GM03348 (cell line): ENCODE measurements at regions not wholly inside any gene's neighbourhood (a gene's known extent, or its start where the extent isn't known, plus 50 kb on each side); places are given as distances from the start of the nearest gene placed in this dataset.
"Not testable (repeated sequence)": the region's sequence is repeated elsewhere in the genome, so short reads cannot be mapped to it uniquely, and the experiment has no call there.

Experiments
- DNase-seq: peaks from one replicate; pipeline ENCODE4 v3.0.0; 2012; ENCODE audit warnings: low spot score

GRCh38 chr9:117938896-117939295, 234.7 kb downstream of the TLR4 start:
- DNase-seq: no peak

- not testable (repeated sequence) for DNase-seq
Observed at GRCh38 chr9:117944750-117945149, 240.5 kb downstream of the TLR4 start.

- no peak for DNase-seq
Observed at GRCh38 chr9:117945286-117945685, 241.1 kb downstream of the TLR4 start.

DNA sequence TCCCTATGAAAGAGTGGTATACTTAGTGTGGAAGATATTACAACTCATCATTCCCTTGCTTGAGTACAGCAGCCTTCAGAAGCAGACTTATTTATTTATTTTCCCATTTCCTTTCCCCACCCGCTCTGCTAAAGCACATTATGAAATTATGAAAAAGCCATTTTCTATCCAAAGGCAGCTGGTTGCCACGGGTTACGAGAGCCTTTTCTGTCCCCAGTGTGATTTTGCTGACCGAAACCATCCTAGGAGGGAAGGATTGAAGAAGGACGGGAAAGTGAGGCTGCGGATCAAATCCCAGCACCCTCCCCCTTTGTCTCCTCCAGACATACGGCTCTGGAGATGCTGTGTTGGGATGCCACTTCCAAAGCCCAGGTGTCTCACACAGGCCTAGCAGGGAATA, 246.9 kb downstream of the TLR4 start:
- DNase-seq: no peak

- DNase-seq: no peak
Observed at GRCh38 chr9:117952581-117952980, 248.4 kb downstream of the TLR4 start.

- no peak for DNase-seq
Observed at GRCh38 chr9:117957267-117957666, 253.1 kb downstream of the TLR4 start.

GRCh38 chr9:117958726-117959125, 254.5 kb downstream of the TLR4 start:
- DNase-seq: no peak

DNA sequence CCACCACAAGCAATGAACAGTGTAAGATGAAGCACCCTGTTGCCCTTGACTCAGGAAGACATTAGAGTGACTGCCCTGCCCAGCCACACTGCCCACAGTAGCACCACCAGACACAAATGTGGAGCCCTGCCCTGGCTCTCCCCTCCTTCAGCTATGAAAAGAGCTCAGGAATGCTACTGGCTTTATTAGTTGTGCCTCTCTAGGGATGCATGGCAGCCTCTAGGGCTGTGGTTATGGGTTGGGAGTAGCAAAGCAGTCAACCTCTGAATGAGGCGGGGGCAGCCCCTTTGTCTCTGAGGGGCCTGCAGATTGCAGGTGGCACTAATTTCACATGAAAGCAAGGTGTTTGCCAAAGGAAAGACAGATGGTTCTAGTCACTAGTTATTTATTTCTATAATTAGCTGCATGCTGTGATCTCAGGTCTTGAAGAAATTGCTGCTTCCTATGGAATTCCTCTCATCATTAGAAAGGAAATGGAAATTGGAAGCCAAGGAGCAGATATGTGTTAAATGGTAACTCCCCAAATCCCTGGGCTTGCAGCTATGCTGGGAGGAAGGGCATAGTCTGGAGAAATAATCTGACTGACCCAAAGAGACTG, 259.4 kb downstream of the TLR4 start:
- no peak for DNase-seq

DNA sequence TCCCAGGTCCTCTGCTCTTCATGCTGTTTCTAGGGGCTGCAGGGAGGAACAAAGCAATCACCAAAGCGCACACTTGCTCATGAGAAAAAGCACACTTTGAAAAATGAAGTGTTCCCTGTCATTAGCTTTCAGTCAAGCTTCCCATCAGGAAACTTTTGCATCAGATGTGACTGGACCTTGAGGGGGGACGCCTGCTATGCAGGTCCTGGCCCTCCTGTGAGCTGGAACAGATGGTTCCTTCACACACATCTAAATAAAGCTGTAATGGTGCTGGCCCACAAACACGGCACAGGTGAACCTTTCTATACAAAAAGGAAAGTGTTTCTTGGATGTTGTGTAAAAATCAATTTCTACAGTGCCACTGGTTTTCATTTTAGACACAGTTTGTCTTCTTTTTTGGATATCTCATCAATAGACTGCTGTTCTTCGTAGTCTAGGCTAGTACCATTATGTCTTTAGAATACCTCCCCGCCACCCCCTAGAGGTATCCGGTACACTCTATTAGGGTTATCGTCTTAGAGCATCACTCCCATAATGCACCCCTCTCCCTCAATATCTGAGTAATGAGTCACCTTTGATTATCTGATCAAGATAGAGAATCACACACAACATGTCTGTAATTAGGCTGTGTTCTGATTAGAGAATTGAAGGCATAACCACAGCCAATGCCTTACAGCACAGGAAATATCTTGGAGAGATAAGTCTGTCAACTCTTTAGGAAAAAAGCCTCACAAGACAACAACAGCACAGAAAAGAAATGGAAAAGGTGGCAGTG, 266.3 kb downstream of the TLR4 start:
- no peak for DNase-seq

GRCh38 chr9:117974108-117974507, 269.9 kb downstream of the TLR4 start:
- DNase-seq: no peak

DNA sequence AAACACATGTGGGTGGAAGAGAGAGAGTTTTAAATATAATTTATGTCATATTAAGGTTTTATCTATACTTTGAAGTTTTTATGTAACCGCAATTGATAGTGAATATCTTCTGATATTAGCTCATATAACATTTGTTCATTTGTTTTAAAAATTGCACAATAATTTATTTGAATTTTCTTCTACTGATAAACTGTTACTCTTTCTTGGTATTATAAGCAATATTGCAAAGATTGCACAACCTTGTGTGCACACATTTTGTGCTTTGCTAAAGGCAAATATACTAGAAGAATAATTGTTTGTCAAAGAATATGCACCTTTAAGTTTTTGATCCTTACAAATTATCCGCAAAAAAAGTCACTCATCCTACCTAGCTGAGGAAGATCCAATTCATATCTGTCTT, 275.7 kb downstream of the TLR4 start:
- DNase-seq: no peak

GRCh38 chr9:117987945-117988344, 283.7 kb downstream of the TLR4 start:
- no peak for DNase-seq

GRCh38 chr9:117992006-117992405, 287.8 kb downstream of the TLR4 start:
- DNase-seq: no peak

DNA sequence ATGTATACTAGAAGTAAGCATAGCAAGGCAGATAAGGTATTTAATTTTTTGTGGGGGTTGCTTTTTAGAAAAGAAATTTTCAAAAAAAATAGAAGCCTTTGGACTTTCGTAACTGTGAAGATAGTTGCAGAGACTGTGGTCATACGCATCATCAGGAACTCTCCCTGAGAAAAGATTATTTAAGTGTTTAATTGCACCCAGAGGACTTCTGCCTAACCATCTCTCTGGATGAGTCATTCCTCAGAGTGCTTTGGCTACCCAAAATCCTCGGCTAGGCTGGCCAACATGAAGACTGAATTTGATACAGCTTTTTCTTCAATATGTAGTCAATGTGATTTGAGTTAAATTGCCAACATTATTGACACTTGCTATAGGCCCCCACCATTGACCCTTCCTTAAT, 296.4 kb downstream of the TLR4 start:
- DNase-seq: no peak

- DNase-seq: no peak
Observed at GRCh38 chr9:118003240-118003639, 299.0 kb downstream of the TLR4 start.

GRCh38 chr9:118008246-118008645, 304.0 kb downstream of the TLR4 start:
- no peak for DNase-seq

DNA sequence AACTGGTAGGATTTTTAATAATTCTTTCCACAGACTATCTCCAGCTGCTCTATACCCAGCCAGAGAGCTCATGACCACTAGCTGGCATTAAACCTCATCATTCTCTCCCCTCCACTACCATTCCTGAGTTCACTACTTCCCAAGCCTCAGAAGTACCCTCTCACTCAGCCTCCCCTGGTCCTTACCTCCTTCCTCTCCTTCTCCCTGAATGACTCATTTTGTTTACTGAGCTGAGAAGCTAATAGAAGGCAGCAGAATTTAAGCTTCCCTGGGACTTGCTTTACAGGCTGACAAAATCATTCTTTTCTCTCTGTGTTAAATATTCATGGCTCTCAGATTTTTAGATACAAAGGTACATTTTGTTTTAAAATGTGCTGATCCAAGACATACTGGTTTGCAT, 305.4 kb downstream of the TLR4 start:
- no peak for DNase-seq

GRCh38 chr9:118017607-118018122, 313.5 kb downstream of the TLR4 start:
- DNase-seq: no peak

GRCh38 chr9:118023644-118024043, 319.4 kb downstream of the TLR4 start:
- DNase-seq: no peak

DNA sequence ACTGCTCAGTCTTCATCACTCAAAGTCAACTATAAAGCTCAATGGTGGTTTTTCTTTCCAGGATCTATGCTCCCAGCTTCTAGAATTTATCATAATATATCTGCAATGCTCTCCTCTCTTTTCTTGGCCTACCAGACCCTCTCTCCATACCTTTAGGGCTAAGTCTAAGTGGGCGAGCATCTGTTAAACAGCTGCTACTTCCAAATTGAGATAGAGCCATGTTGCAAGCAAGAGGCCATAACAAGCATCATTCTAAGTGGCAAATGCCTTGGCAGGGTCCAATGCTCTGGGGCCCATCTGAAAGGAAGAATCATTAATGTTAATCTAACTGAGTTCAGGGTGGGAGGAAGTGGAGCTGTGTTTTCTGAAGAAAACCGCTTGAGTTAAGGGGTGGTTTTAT, 324.0 kb downstream of the TLR4 start:
- DNase-seq: no peak

GRCh38 chr9:118029425-118029824, 325.2 kb downstream of the TLR4 start:
- no peak for DNase-seq

DNA sequence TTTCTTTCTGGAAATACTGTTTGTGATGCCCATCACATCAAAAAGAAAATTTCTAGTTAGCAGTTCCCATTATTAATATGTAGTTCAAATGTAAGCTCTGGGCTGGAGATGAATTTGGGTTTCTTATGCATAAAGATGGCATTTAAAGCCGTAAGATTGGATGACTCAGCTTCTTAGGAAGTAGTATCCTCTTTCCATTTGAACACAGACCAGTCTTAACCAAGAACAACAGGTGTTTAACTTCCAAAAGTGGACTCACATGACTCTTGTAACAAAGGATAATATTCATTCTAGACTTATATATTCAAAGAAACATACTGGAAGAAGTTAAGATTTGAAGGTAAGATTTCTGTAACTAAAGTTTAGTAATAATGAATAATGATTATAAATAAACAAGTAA, 330.5 kb downstream of the TLR4 start:
- DNase-seq: no peak

DNA sequence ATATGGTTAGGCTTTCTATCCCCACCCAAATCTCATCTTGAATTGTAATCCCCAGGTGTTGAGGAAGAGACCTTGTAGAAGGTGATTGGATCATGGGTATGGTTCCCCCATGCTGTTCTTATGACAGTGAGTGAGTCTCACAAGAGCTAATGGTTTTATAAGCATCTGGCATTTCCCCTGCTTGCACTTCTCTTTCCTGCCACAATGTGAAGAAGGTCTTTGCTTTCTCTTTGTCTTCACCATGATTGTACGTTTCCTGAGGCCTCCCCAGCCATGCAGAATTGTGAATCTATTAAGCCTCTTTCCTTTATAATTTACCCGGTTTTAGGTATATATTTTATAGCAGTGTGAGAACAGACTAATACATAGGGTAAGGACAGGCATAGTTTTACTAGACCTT, 334.5 kb downstream of the TLR4 start:
- no peak for DNase-seq

DNA sequence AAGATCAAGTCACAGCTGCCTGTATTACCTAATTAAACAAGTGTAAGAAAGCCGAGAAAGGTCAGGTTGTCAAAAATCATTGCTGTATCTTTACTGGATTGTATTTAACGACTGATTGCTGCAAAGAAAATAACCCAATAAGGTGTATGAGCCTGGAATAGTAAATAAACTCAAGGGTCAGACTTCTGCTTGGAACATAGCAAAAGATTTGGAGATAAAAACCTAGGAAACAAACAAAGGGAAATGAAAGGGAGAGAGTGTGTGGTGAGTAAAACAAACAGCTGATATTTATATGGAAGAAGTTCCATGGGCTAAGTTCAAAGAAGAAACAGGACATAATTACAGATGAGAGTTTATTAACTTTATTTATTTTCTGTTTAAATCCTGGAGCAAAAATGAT, 354.0 kb downstream of the TLR4 start:
- DNase-seq: no peak
